GM19467 (cell line): ENCODE measurements at regions not wholly inside any gene's neighbourhood (a gene's known extent, or its start where the extent isn't known, plus 50 kb on each side); places are given as distances from the start of the nearest gene placed in this dataset.

Experiments
- ATAC-seq: cut with Tn5 transposase; IDR thresholded peaks from one replicate; pipeline ENCODE4 v1.9.1; 2021; ENCODE audit warnings: mild to moderate bottlenecking, moderate library complexity; ENCODE audit not compliant: unreplicated experiment

DNA sequence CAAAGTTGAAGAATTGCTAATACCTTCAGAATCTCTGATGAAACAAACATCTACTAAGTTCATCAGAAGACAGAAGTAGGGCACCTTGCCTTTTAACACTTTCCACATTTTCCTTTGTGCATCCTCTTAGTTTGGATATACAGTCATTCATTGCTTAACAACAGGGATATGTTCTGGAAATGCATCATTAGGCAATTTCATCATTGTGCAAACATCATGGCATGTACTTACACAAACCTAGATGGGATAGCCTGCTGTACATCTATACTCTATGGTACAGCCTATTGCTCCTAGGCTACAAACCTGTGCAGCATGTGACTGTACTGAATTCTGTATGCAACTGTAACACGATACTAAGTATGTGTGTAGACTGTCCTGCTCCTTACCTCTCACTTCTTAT, 169.8 kb downstream of the SUCLA2 start:
- no peak for ATAC-seq

- no peak for ATAC-seq
Observed at GRCh38 chr13:47829690-47830089, 171.4 kb downstream of the SUCLA2 start.

- no peak for ATAC-seq
Observed at GRCh38 chr13:47826471-47826870, 174.6 kb downstream of the SUCLA2 start.

DNA sequence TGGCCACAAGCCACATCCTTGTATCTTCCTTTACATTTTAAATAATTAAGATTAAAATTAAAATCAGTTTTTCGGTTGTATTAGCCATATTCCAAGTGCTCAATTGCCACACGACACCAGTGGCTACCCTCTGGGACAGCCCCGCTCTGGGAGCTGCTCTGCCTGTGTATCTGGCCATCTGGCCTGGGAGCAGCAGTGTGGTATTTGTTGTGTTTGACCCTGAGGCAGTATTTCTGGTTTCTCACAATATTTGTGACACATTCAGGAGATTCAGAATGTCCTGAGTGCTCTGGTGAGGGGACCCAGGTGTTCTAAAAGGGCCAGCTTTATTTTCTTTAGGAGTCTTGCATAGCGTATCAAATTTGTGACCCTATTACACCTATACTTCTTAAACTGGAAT, 179.0 kb downstream of the SUCLA2 start:
- no peak for ATAC-seq

DNA sequence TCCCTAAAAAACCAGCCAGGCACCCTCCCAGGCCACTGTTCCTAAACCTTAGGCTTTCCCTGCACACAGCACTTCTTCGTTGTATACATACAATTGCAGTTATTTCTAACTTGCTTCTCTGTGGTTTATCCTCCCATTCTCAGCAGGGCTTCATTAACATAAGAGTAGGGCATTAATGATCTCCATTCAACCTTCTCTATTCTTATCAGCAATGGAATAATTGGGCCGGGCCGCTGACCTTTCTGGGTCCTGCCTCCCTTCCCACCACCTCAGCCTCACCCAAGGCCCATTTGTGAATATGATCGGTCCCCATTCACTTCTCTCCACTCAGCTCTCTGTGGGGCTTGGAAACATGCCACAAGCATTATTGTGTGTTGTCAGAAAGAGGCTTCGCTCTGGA, 184.2 kb downstream of the SUCLA2 start:
- ATAC-seq: no peak

DNA sequence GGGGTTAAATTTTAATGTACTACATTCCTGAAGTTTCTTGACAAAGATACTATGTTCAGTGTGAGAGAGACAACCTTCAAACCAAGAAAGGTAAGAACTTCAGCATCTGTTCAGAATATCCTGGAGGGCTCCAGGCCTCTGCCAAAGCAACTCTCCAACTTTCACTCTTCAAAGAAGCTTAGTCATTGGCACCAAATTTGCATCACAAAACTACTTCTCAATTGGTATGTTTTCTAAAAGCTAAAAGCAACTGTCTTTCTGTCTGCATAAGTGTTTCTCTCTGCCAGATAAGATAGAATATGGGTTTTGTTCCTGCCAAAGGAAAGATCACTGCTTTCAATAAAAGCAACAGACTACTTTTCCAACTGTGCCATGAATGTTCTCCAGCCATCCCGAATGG, 187.4 kb downstream of the SUCLA2 start:
- ATAC-seq: no peak

GRCh38 chr13:47809411-47809810, 191.7 kb downstream of the SUCLA2 start:
- no peak for ATAC-seq

DNA sequence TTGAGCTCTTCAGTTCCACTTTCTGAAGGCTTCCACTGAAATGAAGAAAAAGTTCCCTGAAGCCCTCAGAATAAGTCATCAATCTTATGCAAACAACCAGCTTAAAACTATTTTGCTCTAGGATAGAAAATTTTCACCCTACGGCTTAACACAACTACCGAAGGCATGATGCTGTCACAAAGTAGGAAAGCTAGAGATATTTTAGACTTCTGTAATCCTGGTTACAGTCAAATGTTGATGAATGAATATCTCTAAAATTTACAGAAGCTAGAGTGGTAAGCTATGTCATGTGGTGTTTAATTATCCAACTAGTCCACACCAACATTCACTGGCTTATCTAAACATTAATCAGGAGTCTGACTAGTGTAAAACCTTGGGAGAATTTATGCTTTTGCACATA, 197.9 kb downstream of the SUCLA2 start:
- no peak for ATAC-seq

- no peak for ATAC-seq
Observed at GRCh38 chr13:47801555-47801954, 199.5 kb downstream of the SUCLA2 start.

DNA sequence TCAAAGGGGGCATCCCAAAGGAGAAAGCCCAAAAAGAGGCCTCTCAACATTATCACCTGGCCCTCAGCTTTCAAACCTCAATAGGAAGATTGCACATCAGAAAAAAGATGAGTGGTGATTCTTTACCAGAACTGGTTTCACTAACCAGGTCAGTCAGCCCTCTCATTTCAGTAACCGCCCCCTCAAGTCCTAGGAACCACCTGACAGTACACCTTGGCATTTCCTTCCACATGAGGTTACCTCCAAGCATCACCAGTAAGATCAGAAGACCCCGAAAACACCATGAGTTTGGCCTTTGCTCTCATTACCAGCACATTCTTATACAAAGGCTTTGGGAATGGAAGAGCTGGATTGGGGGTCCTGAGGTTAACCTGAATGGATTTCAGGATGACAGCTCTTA, 200.5 kb downstream of the SUCLA2 start:
- no peak for ATAC-seq

DNA sequence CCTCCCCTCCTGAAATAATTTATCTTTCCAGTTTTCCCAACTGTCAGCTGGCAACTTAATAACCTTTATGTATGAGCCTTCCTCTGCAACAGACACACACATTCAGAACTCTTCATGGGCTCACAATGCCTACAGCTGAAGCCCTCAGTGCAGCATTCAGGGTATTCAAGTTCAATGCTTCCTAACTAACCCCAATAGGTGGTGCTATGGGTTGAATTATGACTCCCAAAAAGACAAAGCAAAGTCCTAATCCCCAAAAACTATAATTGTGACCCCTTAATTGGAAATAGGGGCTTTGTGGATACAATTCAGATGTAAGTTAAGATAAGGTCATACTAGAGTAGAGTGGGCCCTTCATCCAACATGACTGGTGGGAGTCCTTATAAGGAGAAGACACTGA, 202.2 kb downstream of the SUCLA2 start:
- ATAC-seq: no peak

GRCh38 chr13:47798194-47798593, 202.9 kb downstream of the SUCLA2 start:
- no peak for ATAC-seq

GRCh38 chr13:47796816-47797215, 204.3 kb downstream of the SUCLA2 start:
- no peak for ATAC-seq

GRCh38 chr13:47794963-47795362, 206.1 kb downstream of the SUCLA2 start:
- no peak for ATAC-seq

DNA sequence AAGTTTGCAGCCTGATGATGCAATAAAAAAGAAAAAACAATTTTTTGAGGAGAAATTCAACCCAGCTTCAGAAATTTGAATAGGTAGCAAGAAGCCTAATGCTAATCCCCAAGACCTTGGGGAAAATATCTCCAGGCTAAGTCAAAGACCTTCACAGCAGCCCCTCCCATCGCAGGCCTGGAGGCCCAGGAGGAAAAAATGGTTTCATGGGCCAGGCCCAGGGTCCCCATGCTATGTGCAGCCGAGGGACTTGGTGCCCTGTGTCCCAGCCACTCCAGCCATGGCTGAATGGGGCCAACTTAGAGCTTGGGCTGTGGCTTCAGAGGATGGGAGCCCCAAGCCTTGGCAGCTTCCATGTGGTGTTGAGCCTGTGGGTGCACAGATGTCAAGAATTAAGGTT, 210.3 kb downstream of the SUCLA2 start:
- ATAC-seq: no peak

GRCh38 chr13:47788844-47789243, 212.2 kb downstream of the SUCLA2 start:
- ATAC-seq: no peak

DNA sequence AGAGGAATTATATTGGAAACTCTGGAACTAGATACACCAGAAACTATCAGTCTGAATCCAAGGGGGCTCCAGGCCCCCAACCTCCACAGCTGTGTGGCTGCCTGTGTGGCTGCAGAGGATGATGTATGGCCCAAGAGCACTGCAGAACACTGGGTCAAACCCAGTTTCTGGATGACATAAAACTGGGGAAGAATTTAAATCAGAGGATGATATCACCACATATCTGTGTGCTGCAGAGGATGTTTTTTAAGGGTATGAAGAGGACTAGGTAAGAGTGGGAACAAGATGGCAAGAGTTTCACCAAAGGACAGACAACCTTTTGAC, 226.4 kb downstream of the SUCLA2 start:
- ATAC-seq: no peak

DNA sequence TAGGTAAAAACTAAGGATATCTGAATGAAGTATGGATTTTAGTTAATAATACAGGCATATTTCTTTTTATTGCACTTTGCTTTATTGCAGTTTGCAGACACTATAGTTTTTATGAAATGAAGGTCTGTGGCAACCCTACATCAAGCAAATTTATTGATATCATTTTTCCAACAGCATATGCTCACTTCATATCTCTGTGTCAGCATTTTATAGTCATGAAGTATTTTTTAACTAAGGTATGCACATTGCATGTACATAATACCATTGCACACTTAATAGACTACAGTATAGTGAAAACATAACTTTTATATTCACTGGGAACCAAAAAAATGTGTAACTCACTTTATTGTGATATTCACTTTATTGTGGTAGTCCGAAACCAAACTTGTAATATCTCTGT, 236.3 kb downstream of the SUCLA2 start:
- ATAC-seq: no peak

DNA sequence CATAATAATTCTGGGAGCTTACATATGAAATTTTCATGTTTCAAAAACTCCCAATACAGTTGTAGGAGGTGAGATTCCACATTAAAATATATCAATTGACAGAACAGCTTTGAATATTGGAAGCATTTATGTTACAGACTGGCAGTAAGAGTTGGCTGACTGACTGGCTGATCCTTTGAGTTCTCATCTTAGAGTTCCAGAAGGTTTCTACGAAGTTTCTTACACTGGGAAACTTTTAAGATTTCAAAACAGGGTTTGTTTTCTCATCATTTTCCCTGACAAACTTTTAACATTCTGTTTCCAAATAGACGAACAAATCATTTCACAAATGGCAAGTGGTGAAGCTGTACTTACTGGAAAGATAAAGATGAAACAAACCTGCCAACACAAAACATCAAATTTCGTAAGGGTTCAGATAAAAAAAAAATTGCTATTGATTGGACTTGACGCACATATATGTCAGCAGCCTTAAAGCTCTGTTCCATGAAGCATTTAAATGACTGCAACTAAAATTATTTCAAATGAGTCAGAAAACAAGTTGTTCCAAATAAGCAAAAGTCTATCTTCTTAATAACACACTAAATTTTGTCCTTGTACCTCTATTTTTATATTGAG, 243.5 kb downstream of the SUCLA2 start:
- no peak for ATAC-seq

DNA sequence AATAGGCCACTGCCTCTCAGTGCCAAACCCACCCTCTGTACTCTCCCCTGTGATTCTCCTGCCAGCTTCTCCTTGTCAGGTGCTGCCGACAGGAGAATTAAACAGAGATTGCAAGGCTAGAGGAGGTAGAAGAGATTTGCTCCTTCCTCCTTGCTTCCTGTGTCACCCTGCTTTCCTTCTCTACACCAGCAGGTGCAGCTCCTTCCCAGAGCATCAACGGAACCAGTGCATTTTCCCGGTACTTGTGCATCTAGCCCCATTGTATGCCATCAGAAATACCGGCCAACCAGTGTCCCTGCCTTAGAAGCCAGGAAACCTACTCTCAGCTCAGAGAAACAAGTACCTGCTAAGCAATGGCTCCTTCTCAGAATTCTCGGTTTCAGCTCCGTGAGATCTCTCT, 253.2 kb downstream of the SUCLA2 start:
- no peak for ATAC-seq

DNA sequence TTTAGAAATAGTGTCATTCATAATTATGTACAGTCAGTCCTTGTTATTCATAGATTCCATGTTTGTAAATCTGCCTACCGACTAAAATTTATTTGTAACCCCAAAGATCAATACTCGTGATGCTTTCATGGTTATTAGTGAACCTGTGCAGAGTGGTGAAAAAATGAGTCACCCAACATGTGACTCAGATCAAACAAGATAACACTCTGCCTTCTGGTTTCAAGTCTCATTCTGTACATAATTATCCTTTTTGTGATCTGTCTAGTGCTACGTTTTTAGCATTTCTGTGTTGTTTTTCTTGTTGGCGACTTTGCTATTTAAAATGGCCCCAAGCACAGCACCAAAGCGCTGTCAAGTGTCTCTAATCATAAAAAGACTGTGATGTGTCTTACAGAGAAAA, 274.7 kb downstream of the SUCLA2 start:
- ATAC-seq: no peak

- ATAC-seq: no peak
Observed at GRCh38 chr13:47723898-47724297, 277.2 kb downstream of the SUCLA2 start.

- ATAC-seq: no peak
Observed at GRCh38 chr13:47719164-47719563, 281.9 kb downstream of the SUCLA2 start.

DNA sequence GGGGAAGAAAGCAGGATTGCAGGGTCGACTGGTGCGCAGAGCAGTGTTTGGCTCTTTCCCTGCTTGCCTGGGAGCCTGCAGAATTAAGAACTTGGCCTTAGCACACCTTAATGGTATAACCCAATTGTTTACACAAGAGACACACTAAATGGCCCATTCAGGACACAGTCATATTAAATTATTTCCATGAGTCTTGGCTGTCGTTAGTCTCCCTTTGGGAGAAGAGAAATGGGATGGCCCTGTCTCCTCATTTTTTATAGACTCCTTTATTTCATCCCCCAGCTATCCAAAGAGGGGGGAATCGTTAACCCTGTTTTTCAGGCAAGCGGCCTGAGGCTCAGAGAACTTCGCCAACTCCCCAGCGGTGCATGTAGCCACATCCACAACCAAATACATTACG, 282.5 kb downstream of the SUCLA2 start:
- no peak for ATAC-seq
